ENCODE measurements at regions not wholly inside any gene's neighbourhood (a gene's known extent, or its start where the extent isn't known, plus 50 kb on each side); places are given as distances from the start of the nearest gene placed in this dataset.

DNA sequence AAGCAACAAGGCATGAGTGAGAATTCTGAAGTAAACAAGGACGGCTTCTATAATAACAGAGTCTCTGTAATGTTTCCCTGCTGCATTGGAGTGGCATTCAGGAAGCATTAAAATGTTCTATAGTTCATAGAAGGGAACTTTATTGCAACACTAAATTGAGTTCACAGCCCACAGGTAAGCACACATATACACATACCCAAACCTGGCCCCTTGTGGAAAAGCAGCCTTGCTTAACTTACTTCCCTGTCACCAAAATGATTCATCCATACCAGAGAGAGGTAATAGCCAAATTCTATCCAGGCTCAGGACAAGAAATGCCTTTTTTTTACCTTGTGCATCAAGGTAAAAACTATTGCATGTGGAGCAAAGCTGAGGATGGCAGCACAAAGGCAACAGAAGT, 241.4 kb downstream of the HHIPL2 start:
- no peak overlapping the region for H3K4me2 ChIP-seq (ENCODE audit: low read depth, low read length)
- DNase-seq = no peak
- no peaks in the 10 kb centered on the region for H3K27me3 ChIP-seq (replicated peaks; ENCODE audit: insufficient read depth, low read length)
- H3K27ac ChIP-seq (ENCODE audit: low read length) = no peak overlapping the region
- no peak overlapping the region for H2AFZ ChIP-seq (ENCODE audit: low read length)
- no peaks in the 10 kb centered on the region for H3K36me3 ChIP-seq (replicated peaks; ENCODE audit: insufficient read depth, low read length)
- H3K4me1 ChIP-seq (ENCODE audit: low read length) = peaks cover 8% of the 10 kb centered on the region
- TF ChIP-seq EZH2phosphoT487 (IDR thresholded peaks at IDR 0.05; ENCODE audit: low read length) (no peak), CTCF (IDR thresholded peaks at IDR 0.05; ENCODE audit: low read length) (no peak)
- H4K20me1 ChIP-seq (ENCODE audit: insufficient read depth, low read length) = no peaks in the 10 kb centered on the region
- no peaks in the 10 kb centered on the region for H3K79me2 ChIP-seq (ENCODE audit: low read length)
- no peaks in the 10 kb centered on the region for H3K9me2 ChIP-seq (replicated peaks; ENCODE audit: insufficient read depth, low read length)
- H3K4me3 ChIP-seq (ENCODE audit: low read length) = no peak overlapping the region
- no peaks in the 10 kb centered on the region for H3F3A ChIP-seq (ENCODE audit: insufficient read depth, low read length)
- H3K9ac ChIP-seq (ENCODE audit: low read length) = no peak overlapping the region
- H3K9me3 ChIP-seq (replicated peaks; ENCODE audit: insufficient read depth, low read length) = no peaks in the 10 kb centered on the region

DNA sequence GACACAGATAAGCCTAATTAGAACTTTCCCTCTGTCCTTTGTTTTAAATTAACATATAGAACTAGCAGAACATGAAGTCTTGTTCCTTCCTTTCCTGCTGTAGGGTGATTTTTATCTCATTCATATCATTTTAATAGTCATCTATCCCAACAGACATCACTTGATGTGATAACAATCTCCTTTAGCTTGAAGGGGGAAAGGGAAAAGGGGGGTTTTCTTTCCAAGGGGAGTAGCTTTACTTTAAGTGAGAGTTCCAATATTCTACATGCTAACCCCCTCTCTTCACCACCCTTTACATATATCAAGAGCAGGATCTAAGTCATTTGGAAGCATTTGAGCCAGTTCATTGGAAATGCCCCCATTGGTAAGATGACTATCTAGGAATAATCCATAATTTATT, 241.9 kb downstream of the HHIPL2 start:
- Histone ChIP-seq H3K9me3 (replicated peaks; ENCODE audit: insufficient read depth, low read length) (no peaks in the 10 kb centered on the region), H3K27me3 (replicated peaks; ENCODE audit: insufficient read depth, low read length) (no peaks in the 10 kb centered on the region), H3K4me1 (ENCODE audit: low read length) (peaks cover 5% of the 10 kb centered on the region), H3F3A (ENCODE audit: insufficient read depth, low read length) (no peaks in the 10 kb centered on the region), H3K27ac (ENCODE audit: low read length) (no peak overlapping the region), H3K4me3 (ENCODE audit: low read length) (no peak overlapping the region), H3K36me3 (replicated peaks; ENCODE audit: insufficient read depth, low read length) (no peaks in the 10 kb centered on the region), H3K4me2 (ENCODE audit: low read depth, low read length) (no peak overlapping the region), H4K20me1 (ENCODE audit: insufficient read depth, low read length) (no peaks in the 10 kb centered on the region), H3K9me2 (replicated peaks; ENCODE audit: insufficient read depth, low read length) (no peaks in the 10 kb centered on the region), H3K9ac (ENCODE audit: low read length) (no peak overlapping the region), H3K79me2 (ENCODE audit: low read length) (no peaks in the 10 kb centered on the region), H2AFZ (ENCODE audit: low read length) (no peak overlapping the region)
- DNase-seq = no peak
- TF ChIP-seq CTCF (IDR thresholded peaks at IDR 0.05; ENCODE audit: low read length) = no peak
- no peak for TF ChIP-seq EZH2phosphoT487 (IDR thresholded peaks at IDR 0.05; ENCODE audit: low read length)
- no peak for TF ChIP-seq EZH2 (optimal IDR thresholded peaks at IDR 0.05; ENCODE audit: low read depth, low read length)

DNA sequence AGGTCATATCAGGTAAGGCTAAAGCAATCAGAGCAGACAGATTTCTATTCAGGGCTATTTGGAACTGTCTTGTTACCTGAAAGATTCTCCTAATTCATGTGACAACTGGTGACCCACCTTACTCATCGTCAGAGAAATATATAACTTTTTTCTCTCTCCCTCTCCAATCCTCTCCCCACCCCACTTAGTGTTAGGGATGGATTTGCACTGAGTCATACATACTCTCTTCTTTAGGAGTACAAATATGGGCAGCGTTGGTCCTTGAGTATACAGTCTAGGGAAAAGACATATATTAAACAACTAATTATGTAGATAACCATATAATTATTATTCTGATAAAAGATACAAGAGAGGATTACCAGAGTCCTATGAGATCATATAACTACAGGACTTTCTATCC, 246.3 kb downstream of the HHIPL2 start:
- no peak overlapping the region for H3K9ac ChIP-seq (ENCODE audit: low read length)
- H4K20me1 ChIP-seq (ENCODE audit: insufficient read depth, low read length) = no peaks in the 10 kb centered on the region
- no peaks in the 10 kb centered on the region for H3K9me3 ChIP-seq (replicated peaks; ENCODE audit: insufficient read depth, low read length)
- TF ChIP-seq EZH2phosphoT487 (IDR thresholded peaks at IDR 0.05; ENCODE audit: low read length) (no peak), EZH2 (optimal IDR thresholded peaks at IDR 0.05; ENCODE audit: low read depth, low read length) (no peak), CTCF (IDR thresholded peaks at IDR 0.05; ENCODE audit: low read length) (no peak)
- H2AFZ ChIP-seq (ENCODE audit: low read length) = no peak overlapping the region
- H3K4me2 ChIP-seq (ENCODE audit: low read depth, low read length) = no peak overlapping the region
- no peaks in the 10 kb centered on the region for H3K79me2 ChIP-seq (ENCODE audit: low read length)
- H3K4me1 ChIP-seq (ENCODE audit: low read length) = no peaks in the 10 kb centered on the region
- no peaks in the 10 kb centered on the region for H3F3A ChIP-seq (ENCODE audit: insufficient read depth, low read length)
- no peak for DNase-seq
- H3K9me2 ChIP-seq (replicated peaks; ENCODE audit: insufficient read depth, low read length) = no peaks in the 10 kb centered on the region
- H3K27ac ChIP-seq (ENCODE audit: low read length) = no peak overlapping the region
- H3K36me3 ChIP-seq (replicated peaks; ENCODE audit: insufficient read depth, low read length) = no peaks in the 10 kb centered on the region
- no peaks in the 10 kb centered on the region for H3K27me3 ChIP-seq (replicated peaks; ENCODE audit: insufficient read depth, low read length)
- H3K4me3 ChIP-seq (ENCODE audit: low read length) = no peak overlapping the region
